NT2/D1 (cell line): ENCODE measurements at regions not wholly inside any gene's neighbourhood (a gene's known extent, or its start where the extent isn't known, plus 50 kb on each side); places are given as distances from the start of the nearest gene placed in this dataset.

Source experiments
- DNase-seq: peaks from one replicate; pipeline ENCODE4 v3.0.0-alpha.2; 2011; ENCODE audit warnings: low read depth, low spot score
- H3K27me3 ChIP-seq: 2 replicates; pipeline ENCODE4 v1.6.0; 2011; ENCODE audit warnings: mild to moderate bottlenecking; ENCODE audit not compliant: insufficient read length, insufficient read depth
- H3K36me3 ChIP-seq: 2 replicates; pipeline ENCODE4 v1.6.1; 2011; ENCODE audit warnings: mild to moderate bottlenecking, low read length, mixed read lengths; ENCODE audit not compliant: insufficient read depth, insufficient read length
- H3K4me1 ChIP-seq: 2 replicates; pipeline ENCODE4 v1.5.1; 2011; ENCODE audit not compliant: insufficient read depth, insufficient read length
- H3K4me3 ChIP-seq: 2 replicates; pipeline ENCODE4 v1.5.1; 2011; ENCODE audit warnings: low read depth; ENCODE audit not compliant: insufficient read length
- H3K9ac ChIP-seq: 2 replicates; pipeline ENCODE4 v1.6.0; 2011; ENCODE audit warnings: low read depth; ENCODE audit not compliant: insufficient read length
- H3K9me3 ChIP-seq: 2 replicates; pipeline ENCODE4 v1.5.1; 2011; ENCODE audit warnings: mild to moderate bottlenecking, low read length; ENCODE audit not compliant: insufficient read depth
- SUZ12 ChIP-seq: IDR thresholded peaks from 2 replicates; pipeline ENCODE4 v1.6.1; 2011; ENCODE audit not compliant: insufficient read length, insufficient read depth; ENCODE audit errors: extremely low read depth
- YY1 ChIP-seq: IDR thresholded peaks from 2 replicates; pipeline ENCODE4 v1.6.1; 2011; ENCODE audit not compliant: insufficient read length, insufficient read depth
- ZNF274 ChIP-seq: IDR thresholded peaks from 2 replicates; pipeline ENCODE4 v1.6.1; 2011; ENCODE audit warnings: mild to moderate bottlenecking, low read depth, low read length

GRCh38 chr16:59683709-59684108 is 949.6 kb upstream of the GOT2 start:
- DNase-seq = no peak
- TF ChIP-seq SUZ12 = no peak
- no peak for TF ChIP-seq ZNF274
- no peak for TF ChIP-seq YY1
- H3K4me1 ChIP-seq = no peaks in the 10 kb centered on the region
- H3K36me3 ChIP-seq = no peaks in the 10 kb centered on the region
- H3K4me3 ChIP-seq = no peak overlapping the region
- H3K9me3 ChIP-seq = peaks cover 37% of the 10 kb centered on the region
- H3K27me3 ChIP-seq = no peaks in the 10 kb centered on the region
- H3K9ac ChIP-seq = no peak overlapping the region

- peaks cover 9% of the 10 kb centered on the region for H3K9me3 ChIP-seq
- no peak for TF ChIP-seq SUZ12
- TF ChIP-seq YY1 = no peak
- no peak for TF ChIP-seq ZNF274
- no peak for DNase-seq
Observed at GRCh38 chr16:59665618-59666220, 931.6 kb upstream of the GOT2 start.

GRCh38 chr16:59658572-59658971 is 924.5 kb upstream of the GOT2 start:
- Histone ChIP-seq H3K36me3 (no peaks in the 10 kb centered on the region), H3K9ac (no peak overlapping the region), H3K4me3 (no peak overlapping the region), H3K9me3 (0 out of 2 replicates have a peak, but pooled peaks cover 4% of the 10 kb centered on the region), H3K4me1 (no peaks in the 10 kb centered on the region), H3K27me3 (no peaks in the 10 kb centered on the region)
- no peak for TF ChIP-seq SUZ12
- DNase-seq = no peak

More at GRCh38 chr16:59665618-59666220, 931.6 kb upstream of the GOT2 start:
- Histone ChIP-seq H3K36me3 (no peaks in the 10 kb centered on the region), H3K9ac (no peak overlapping the region), H3K4me1 (no peaks in the 10 kb centered on the region), H3K27me3 (no peaks in the 10 kb centered on the region), H3K4me3 (no peak overlapping the region)

- H3K9me3 ChIP-seq = no peaks in the 10 kb centered on the region; the same call in 1 of the 2 replicates
- no peaks in the 10 kb centered on the region for H3K36me3 ChIP-seq
- no peaks in the 10 kb centered on the region for H3K4me1 ChIP-seq
- no peak overlapping the region for H3K4me3 ChIP-seq
- H3K27me3 ChIP-seq = no peaks in the 10 kb centered on the region
- no peak for DNase-seq
- H3K9ac ChIP-seq = no peak overlapping the region
- TF ChIP-seq ZNF274 (no peak), YY1 (no peak), SUZ12 (no peak)
Observed at GRCh38 chr16:59655031-59655430, 920.9 kb upstream of the GOT2 start.

GRCh38 chr16:59654455-59654854 is 920.3 kb upstream of the GOT2 start:
- TF ChIP-seq ZNF274 (no peak), SUZ12 (no peak), YY1 (no peak)
- Histone ChIP-seq H3K4me3 (no peak overlapping the region), H3K4me1 (no peaks in the 10 kb centered on the region), H3K9me3 (no peaks in the 10 kb centered on the region; the same call in 1 of the 2 replicates), H3K9ac (no peak overlapping the region), H3K27me3 (no peaks in the 10 kb centered on the region), H3K36me3 (no peaks in the 10 kb centered on the region)
- no peak for DNase-seq

- Histone ChIP-seq H3K27me3 (no peaks in the 10 kb centered on the region), H3K9ac (no peak overlapping the region), H3K4me3 (no peak overlapping the region), H3K4me1 (no peaks in the 10 kb centered on the region), H3K9me3 (peaks cover 15% of the 10 kb centered on the region), H3K36me3 (no peaks in the 10 kb centered on the region)
- DNase-seq = no peak
- TF ChIP-seq ZNF274 (no peak), SUZ12 (no peak), YY1 (no peak)
Observed at GRCh38 chr16:59651662-59652061, 917.5 kb upstream of the GOT2 start.

GRCh38 chr16:59645194-59645593 is 911.1 kb upstream of the GOT2 start:
- Histone ChIP-seq H3K9ac (no peak overlapping the region), H3K36me3 (no peaks in the 10 kb centered on the region), H3K4me1 (no peaks in the 10 kb centered on the region), H3K4me3 (no peak overlapping the region), H3K9me3 (peaks cover 25% of the 10 kb centered on the region), H3K27me3 (no peaks in the 10 kb centered on the region)
- no peak for TF ChIP-seq ZNF274
- no peak for TF ChIP-seq YY1
- no peak for TF ChIP-seq SUZ12
- no peak for DNase-seq

GRCh38 chr16:59635674-59636073 is 901.6 kb upstream of the GOT2 start:
- DNase-seq = no peak
- peaks cover 11% of the 10 kb centered on the region for H3K9me3 ChIP-seq
- H3K4me3 ChIP-seq = no peak overlapping the region
- no peaks in the 10 kb centered on the region for H3K4me1 ChIP-seq
- no peak overlapping the region for H3K9ac ChIP-seq
- no peaks in the 10 kb centered on the region for H3K36me3 ChIP-seq
- TF ChIP-seq YY1 = no peak
- no peak for TF ChIP-seq ZNF274
- no peak for TF ChIP-seq SUZ12
- no peaks in the 10 kb centered on the region for H3K27me3 ChIP-seq
